Renal cortical epithelial cell (primary cell): ENCODE measurements at regions not wholly inside any gene's neighbourhood (a gene's known extent, or its start where the extent isn't known, plus 50 kb on each side); places are given as distances from the start of the nearest gene placed in this dataset.
"Not testable (repeated sequence)": the region's sequence is repeated elsewhere in the genome, so short reads cannot be mapped to it uniquely, and the experiment has no call there.

ENCODE experiments used
- DNase-seq: peaks from one replicate; pipeline ENCODE4 v3.0.0-alpha.2; 2011; ENCODE audit warnings: low read depth

- DNase-seq = no peak
Measured at GRCh38 chr1:224061436-224061835, 52.5 kb upstream of the FBXO28 start.

GRCh38 chr1:224059897-224060427 is 53.9 kb upstream of the FBXO28 start:
- DNase-seq = no peak

GRCh38 chr1:224058303-224058702 is 55.6 kb upstream of the FBXO28 start:
- DNase-seq = peak; percentile 79

- no peak for DNase-seq
Measured at GRCh38 chr1:224057461-224058199, 56.3 kb upstream of the FBXO28 start.

- DNase-seq = peak; percentile 26
Measured at GRCh38 chr1:224054611-224055010, 59.3 kb upstream of the FBXO28 start.

GRCh38 chr1:224054012-224054411 is 59.9 kb upstream of the FBXO28 start:
- no peak for DNase-seq

- no peak for DNase-seq
Measured at GRCh38 chr1:224053456-224053855, 60.5 kb upstream of the FBXO28 start.

- peak; percentile 73 for DNase-seq
Measured at GRCh38 chr1:224052772-224053171, 61.1 kb upstream of the FBXO28 start.

GRCh38 chr1:224051782-224052181 is 62.1 kb upstream of the FBXO28 start:
- not testable (repeated sequence) for DNase-seq

GRCh38 chr1:224051086-224051406 is 62.9 kb upstream of the FBXO28 start:
- no peak for DNase-seq

- no peak for DNase-seq
Measured at GRCh38 chr1:224047538-224047937, 66.4 kb upstream of the FBXO28 start.

- DNase-seq = no peak
Measured at GRCh38 chr1:224045556-224045955, 68.4 kb upstream of the FBXO28 start.

GRCh38 chr1:224044420-224044819 is 69.5 kb upstream of the FBXO28 start:
- DNase-seq = no peak

GRCh38 chr1:224042557-224043118 is 71.3 kb upstream of the FBXO28 start:
- DNase-seq = no peak

GRCh38 chr1:224041032-224041431 is 72.9 kb upstream of the FBXO28 start:
- DNase-seq = no peak

- not testable (repeated sequence) for DNase-seq
Measured at GRCh38 chr1:224040423-224040822, 73.5 kb upstream of the FBXO28 start.

GRCh38 chr1:224040006-224040405 is 73.9 kb upstream of the FBXO28 start:
- not testable (repeated sequence) for DNase-seq

GRCh38 chr1:224038832-224039231 is 75.1 kb upstream of the FBXO28 start:
- DNase-seq = not testable (repeated sequence)

- DNase-seq = not testable (repeated sequence)
Measured at GRCh38 chr1:224037362-224037761, 76.5 kb upstream of the FBXO28 start.

GRCh38 chr1:224032608-224033276 is 81.2 kb upstream of the FBXO28 start:
- DNase-seq = not testable (repeated sequence)

GRCh38 chr1:224031986-224032385 is 81.9 kb upstream of the FBXO28 start:
- not testable (repeated sequence) for DNase-seq

- DNase-seq = not testable (repeated sequence)
Measured at GRCh38 chr1:224030257-224030656, 83.7 kb upstream of the FBXO28 start.
